Lower leg skin (tissue), 3 donors: ENCODE measurements at regions not wholly inside any gene's neighbourhood (a gene's known extent, or its start where the extent isn't known, plus 50 kb on each side); places are given as distances from the start of the nearest gene placed in this dataset.

ENCODE experiments used
- CTCF ChIP-seq, 3 donors: fragments of 450-650 bp; IDR thresholded peaks; one replicate each; pipeline ENCODE4 v1.5.1; 2016; ENCODE audit warnings: antibody characterized with exemption in 3 of 3, mild to moderate bottlenecking in 3 of 3, moderate library complexity in 2 of 3
- POLR2A ChIP-seq, 2 donors: fragments of 450-650 bp; IDR thresholded peaks; one replicate each; pipeline ENCODE4 v1.6.1; 2016 to 2017; ENCODE audit warnings: antibody characterized with exemption in 2 of 2, mild to moderate bottlenecking in 1 of 2, moderate library complexity in 1 of 2

- TF ChIP-seq CTCF (IDR thresholded peaks at IDR 0.05) (no peak), POLR2A (IDR thresholded peaks at IDR 0.05) (no peak)
Measured at GRCh38 chr10:6823770-6824169, 243.7 kb upstream of the PRKCQ start.
